IPS-15b (cell line): ENCODE measurements at regions not wholly inside any gene's neighbourhood (a gene's known extent, or its start where the extent isn't known, plus 50 kb on each side); places are given as distances from the start of the nearest gene placed in this dataset.

Experiments used
- H3K27me3 ChIP-seq: one replicate; pipeline ENCODE4 v1.6.1; 2013; ENCODE audit warnings: low read length; ENCODE audit not compliant: control insufficient read depth, insufficient read depth
- H3K36me3 ChIP-seq: one replicate; pipeline ENCODE4 v1.6.1; 2013; ENCODE audit warnings: low read length; ENCODE audit not compliant: control insufficient read depth, insufficient read depth
- H3K4me1 ChIP-seq: one replicate; pipeline ENCODE4 v1.6.1; 2013; ENCODE audit warnings: mild to moderate bottlenecking, low read length; ENCODE audit not compliant: control insufficient read depth, insufficient read depth
- H3K4me3 ChIP-seq: one replicate; pipeline ENCODE4 v1.5.1; 2013; ENCODE audit warnings: low read depth, low read length
- H3K9ac ChIP-seq: one replicate; pipeline ENCODE4 v1.6.1; 2013; ENCODE audit warnings: low read depth, mild to moderate bottlenecking, low read length
- H3K9me3 ChIP-seq: one replicate; pipeline ENCODE4 v1.6.1; 2013; ENCODE audit warnings: mild to moderate bottlenecking, low read length; ENCODE audit not compliant: control insufficient read depth, insufficient read depth

DNA sequence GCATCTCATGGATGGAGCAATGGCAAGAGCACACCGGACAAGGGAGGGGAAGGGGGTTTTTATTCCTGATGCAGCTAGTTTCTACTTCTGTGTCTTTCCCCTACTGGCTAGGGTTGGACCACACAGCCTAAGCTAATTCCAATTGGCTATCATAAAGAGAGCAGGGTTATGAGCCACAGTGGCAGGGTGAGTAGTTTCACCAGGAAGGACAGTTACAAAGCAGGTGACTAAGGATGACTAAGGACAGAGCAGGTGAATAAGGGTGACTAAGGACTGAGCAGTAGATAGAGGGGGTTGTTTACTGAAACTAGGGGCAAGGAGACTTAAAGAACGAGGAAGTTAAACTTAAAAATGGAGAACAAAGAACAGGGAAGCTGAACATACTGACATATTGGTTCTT is 321.4 kb upstream of the SEL1L start:
- no peak overlapping the region for H3K4me3 ChIP-seq
- H3K9ac ChIP-seq, result no peak overlapping the region
- no peaks in the 10 kb centered on the region for H3K4me1 ChIP-seq
- no peaks in the 10 kb centered on the region for H3K36me3 ChIP-seq
- no peaks in the 10 kb centered on the region for H3K27me3 ChIP-seq
- peaks cover 13% of the 10 kb centered on the region for H3K9me3 ChIP-seq

DNA sequence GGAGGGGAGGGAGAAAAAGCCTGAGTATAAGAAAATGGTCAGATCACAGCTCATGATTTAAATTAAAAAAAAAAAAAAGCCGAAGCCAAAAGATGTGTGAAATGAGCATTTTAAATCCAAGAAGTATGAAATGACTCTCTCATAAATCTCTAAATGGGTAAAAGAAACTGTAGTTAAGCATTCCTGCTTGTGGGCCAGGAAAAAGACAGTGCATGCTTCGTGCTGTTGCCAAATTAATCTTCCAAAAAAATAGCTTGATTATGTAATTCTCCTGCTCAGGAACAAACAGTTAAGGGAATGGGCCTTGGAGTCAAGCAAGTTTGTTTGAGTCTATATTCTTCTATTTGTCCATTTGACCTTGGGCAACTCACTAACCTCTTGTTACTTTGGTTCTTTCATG is 325.4 kb upstream of the SEL1L start:
- Histone ChIP-seq H3K36me3 (no peaks in the 10 kb centered on the region), H3K4me3 (no peak overlapping the region), H3K4me1 (no peaks in the 10 kb centered on the region), H3K9me3 (peaks cover 13% of the 10 kb centered on the region), H3K27me3 (no peaks in the 10 kb centered on the region), H3K9ac (no peak overlapping the region)

DNA sequence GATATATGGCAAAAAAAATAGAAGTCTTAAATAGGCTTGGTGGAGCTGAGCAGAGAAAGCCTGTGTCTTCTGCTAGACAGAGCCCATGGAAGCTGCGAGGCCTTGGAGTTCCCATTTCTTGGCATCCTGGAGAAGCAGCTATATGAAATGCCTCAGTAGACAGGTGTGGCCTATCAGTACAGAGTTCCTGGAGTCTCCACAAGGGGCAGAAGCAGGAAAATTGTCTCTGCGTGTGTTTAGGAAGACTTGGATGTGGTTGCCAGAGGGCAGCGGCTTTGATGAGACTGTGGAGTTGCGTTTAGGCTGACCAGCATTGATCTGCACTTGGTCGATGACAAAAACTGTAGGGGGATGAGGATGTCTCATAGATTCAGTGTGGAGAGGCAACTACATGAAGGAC is 334.5 kb upstream of the SEL1L start:
- Histone ChIP-seq H3K4me3 (no peak overlapping the region), H3K9me3 (no peaks in the 10 kb centered on the region), H3K36me3 (no peaks in the 10 kb centered on the region), H3K9ac (no peak overlapping the region), H3K27me3 (no peaks in the 10 kb centered on the region), H3K4me1 (no peaks in the 10 kb centered on the region)

DNA sequence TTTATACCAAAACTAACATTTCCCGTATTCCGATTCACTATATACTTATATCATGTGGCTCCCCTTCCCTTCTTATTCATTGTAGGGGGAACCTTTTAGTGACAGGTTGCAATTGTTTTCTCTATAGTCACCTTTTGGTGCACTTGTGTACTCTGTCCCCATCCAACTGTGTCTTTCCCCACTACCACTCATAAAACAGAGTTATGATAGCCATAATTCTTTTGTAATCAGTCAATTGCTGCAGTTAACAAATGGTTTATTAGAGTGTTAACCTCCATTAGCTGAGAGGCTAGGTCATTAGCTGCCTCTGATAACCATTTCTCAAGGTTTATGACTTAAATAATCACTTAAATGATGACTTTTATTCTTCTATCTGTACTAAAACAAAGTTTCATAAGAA is 338.1 kb upstream of the SEL1L start:
- Histone ChIP-seq H3K4me1 (no peaks in the 10 kb centered on the region), H3K36me3 (no peaks in the 10 kb centered on the region), H3K9me3 (no peaks in the 10 kb centered on the region), H3K9ac (no peak overlapping the region), H3K4me3 (no peak overlapping the region), H3K27me3 (no peaks in the 10 kb centered on the region)

DNA sequence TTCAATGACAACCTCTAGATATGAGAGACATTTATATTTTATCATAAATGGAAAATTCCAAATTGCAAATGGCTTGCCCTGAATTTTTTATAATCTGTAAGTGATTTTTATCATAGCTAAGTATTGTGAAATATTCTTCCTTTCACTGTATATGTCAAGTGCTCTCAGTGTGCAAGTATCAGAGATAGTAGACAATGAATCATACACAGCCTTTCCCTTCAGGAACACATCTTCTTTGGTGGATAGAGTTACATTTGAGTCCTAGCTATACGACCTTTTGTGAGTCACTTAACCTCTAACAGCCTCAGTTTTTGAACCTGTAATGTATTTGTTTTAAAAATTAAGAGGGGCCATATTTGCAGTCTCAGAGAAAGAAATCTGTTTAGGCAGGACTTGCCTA is 350.7 kb upstream of the SEL1L start:
- H3K4me3 ChIP-seq, result no peak overlapping the region
- H3K9ac ChIP-seq, result no peak overlapping the region
- H3K9me3 ChIP-seq, result no peaks in the 10 kb centered on the region
- no peaks in the 10 kb centered on the region for H3K4me1 ChIP-seq
- no peaks in the 10 kb centered on the region for H3K27me3 ChIP-seq
- no peaks in the 10 kb centered on the region for H3K36me3 ChIP-seq

DNA sequence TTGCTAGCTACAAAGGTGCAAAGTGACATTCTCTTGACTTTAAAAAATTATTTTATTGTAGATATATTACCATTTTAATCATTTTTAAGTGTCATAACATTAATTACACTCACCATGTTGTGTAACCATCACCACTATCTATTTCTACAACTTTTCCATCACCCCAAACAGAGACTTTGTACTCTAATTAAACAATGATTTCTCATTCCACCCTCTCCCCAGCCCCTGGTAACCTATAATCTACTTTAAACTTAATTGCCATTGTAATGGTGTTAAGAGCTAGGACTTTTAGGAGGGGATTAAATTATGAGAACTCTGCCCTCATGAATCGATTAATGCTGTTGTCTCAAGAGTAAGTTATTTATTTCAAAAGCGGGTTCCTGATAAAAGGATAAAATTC is 352.9 kb upstream of the SEL1L start:
- no peaks in the 10 kb centered on the region for H3K4me1 ChIP-seq
- no peaks in the 10 kb centered on the region for H3K9me3 ChIP-seq
- no peaks in the 10 kb centered on the region for H3K27me3 ChIP-seq

DNA sequence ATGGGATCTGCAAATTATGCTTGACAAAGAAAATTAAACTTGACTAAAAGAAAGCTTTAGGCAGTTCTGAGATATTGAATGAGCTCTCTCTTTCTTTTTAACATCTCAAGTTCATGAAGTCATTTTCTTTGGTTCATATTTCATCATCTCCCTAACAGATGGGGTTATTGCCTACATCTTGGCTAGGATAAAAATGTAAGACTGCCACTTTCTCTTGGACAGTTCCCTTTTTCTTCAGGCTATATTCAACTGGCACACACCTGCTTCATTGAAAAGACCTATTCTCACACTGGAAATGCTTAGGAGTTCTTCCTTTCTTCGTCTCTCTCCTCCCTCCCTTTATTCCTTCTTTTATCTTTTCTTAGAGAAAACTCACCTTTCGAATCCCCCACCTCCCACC is 355.9 kb upstream of the SEL1L start:
- H3K4me1 ChIP-seq, result no peaks in the 10 kb centered on the region
- no peaks in the 10 kb centered on the region for H3K27me3 ChIP-seq
- no peaks in the 10 kb centered on the region for H3K9me3 ChIP-seq
- H3K36me3 ChIP-seq, result no peaks in the 10 kb centered on the region
- H3K4me3 ChIP-seq, result no peak overlapping the region
- no peak overlapping the region for H3K9ac ChIP-seq

More for the DNA sequence above, 352.9 kb upstream of the SEL1L start:
- no peaks in the 10 kb centered on the region for H3K36me3 ChIP-seq
- no peak overlapping the region for H3K4me3 ChIP-seq
- no peak overlapping the region for H3K9ac ChIP-seq

DNA sequence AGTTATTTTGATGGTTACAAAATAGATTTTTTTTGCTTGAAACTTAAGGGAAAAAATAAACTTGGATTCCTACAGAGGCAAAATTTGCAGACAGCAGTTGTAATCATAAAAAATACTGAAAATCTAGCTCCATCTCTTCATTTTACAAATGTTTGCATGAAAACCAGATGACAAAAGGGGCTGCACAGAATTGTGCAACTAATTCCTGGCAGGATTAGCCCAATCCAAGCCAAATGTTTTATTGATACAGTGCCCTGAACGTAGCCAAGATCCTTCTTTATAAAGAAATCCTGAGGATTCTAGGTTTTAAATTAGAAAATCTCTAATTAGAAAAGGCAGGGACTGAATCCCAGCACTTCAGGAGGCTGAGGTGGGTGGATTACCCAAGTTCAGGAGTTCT is 356.4 kb upstream of the SEL1L start:
- Histone ChIP-seq H3K36me3 (no peaks in the 10 kb centered on the region), H3K4me3 (no peak overlapping the region), H3K9me3 (no peaks in the 10 kb centered on the region), H3K27me3 (no peaks in the 10 kb centered on the region), H3K9ac (no peak overlapping the region), H3K4me1 (no peaks in the 10 kb centered on the region)

DNA sequence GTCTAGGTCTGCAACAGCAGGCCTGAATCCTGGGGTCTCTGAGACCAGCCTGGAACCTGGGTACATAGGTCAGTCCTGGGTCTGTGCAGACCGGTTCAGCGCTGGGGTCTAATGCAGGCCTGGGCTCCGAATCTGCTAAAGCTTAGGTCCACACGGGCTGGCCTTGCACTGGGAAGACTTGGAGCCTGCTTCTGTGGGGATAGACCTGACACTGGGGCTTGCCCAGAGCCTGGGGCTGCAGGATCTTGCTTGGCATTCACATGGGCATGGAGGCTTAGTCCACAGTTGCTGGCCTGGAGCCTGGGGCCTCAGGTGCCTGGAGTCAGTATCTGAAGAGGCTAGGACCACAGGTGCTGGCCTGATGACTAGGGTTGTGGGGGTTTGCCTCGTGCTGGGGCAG is 369.8 kb upstream of the SEL1L start:
- Histone ChIP-seq H3K4me3 (no peak overlapping the region), H3K27me3 (no peaks in the 10 kb centered on the region), H3K9me3 (no peaks in the 10 kb centered on the region), H3K9ac (no peak overlapping the region), H3K4me1 (no peaks in the 10 kb centered on the region), H3K36me3 (no peaks in the 10 kb centered on the region)

DNA sequence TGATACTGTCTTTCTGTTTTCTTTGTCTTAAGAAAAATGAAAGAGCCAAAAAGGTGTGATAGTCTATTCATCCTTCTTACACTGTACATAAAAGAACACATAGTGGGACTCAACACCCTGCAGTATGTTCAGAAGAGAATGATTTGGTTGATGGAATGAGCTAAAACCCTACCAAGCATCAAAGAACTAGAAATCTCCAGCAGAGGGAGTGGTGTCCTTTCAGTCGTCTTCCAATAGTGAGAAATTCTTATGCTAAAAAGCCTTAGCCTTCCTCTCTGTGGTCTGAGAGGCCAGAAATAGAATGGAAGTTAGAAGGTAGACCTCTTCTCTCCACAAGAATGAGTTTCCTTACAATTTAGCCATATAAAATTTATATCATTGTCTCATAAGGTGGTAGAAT is 393.4 kb upstream of the SEL1L start:
- H3K4me1 ChIP-seq, result no peaks in the 10 kb centered on the region
- H3K27me3 ChIP-seq, result no peaks in the 10 kb centered on the region
- H3K36me3 ChIP-seq, result no peaks in the 10 kb centered on the region
- H3K4me3 ChIP-seq, result no peak overlapping the region
- no peaks in the 10 kb centered on the region for H3K9me3 ChIP-seq
- no peak overlapping the region for H3K9ac ChIP-seq

DNA sequence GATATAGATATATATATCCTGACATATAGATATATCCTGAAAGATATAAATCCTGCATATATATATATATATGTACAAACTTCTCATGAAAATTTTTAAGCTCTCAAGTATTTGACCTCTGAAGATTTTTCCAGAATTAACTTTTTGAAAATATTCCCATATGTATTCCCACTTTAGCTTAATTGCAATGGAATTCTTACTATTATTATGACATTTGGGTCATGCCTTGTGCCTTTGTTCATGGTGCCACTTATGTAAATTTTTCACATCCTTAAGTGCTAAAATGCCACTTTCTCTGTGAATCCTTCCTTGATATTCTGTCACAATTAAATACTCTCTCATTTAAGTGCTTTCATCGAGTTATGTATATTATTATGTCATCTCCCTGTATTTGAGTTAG is 398.2 kb upstream of the SEL1L start:
- Histone ChIP-seq H3K4me1 (peaks cover 2% of the 10 kb centered on the region), H3K9me3 (no peaks in the 10 kb centered on the region), H3K9ac (no peak overlapping the region), H3K36me3 (no peaks in the 10 kb centered on the region), H3K4me3 (no peak overlapping the region), H3K27me3 (no peaks in the 10 kb centered on the region)

DNA sequence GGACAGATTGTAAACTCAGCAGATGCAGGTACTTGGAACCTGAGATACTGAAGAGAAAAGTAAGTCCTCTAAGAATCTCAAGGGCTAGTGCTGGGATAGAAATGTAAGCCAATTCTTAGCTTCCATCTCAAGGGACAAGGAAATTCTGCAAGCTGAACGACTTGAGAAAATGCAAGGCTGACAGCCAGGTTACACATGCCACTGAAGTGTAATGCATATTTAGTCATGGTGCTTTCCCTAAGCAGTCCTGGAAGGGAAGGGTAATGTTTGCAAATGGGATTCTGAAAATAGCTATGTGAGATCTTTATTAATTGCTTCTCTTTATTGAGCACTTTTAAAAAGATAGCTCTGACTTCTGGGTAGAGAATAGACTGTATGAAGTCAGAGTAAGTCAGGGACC is 402.7 kb upstream of the SEL1L start:
- Histone ChIP-seq H3K9me3 (no peaks in the 10 kb centered on the region), H3K36me3 (no peaks in the 10 kb centered on the region), H3K9ac (no peak overlapping the region), H3K4me3 (no peak overlapping the region), H3K4me1 (peaks cover 2% of the 10 kb centered on the region), H3K27me3 (no peaks in the 10 kb centered on the region)

DNA sequence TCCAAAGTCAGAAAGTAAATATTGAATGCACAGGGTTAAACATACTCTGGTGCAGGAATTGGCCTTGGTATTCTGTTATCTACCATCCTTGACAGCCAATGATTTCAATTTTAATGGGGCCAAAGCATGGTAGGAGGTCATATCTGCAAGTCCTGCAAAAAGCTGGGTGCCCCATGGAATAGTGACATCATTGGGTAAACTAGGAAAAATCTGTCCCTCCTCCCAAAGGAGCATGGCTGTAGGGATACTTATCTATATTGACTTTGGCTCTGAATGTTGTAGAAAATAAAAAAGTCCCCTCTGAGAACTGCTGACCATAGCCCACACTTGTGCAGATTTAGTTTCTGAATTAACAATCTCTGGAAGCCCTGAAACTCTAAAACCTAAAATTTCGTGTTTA is 403.2 kb upstream of the SEL1L start:
- no peak overlapping the region for H3K4me3 ChIP-seq

More for the DNA sequence above, 403.2 kb upstream of the SEL1L start:
- Histone ChIP-seq H3K9me3 (no peaks in the 10 kb centered on the region), H3K36me3 (no peaks in the 10 kb centered on the region), H3K9ac (no peak overlapping the region), H3K4me1 (peaks cover 2% of the 10 kb centered on the region), H3K27me3 (no peaks in the 10 kb centered on the region)
